C4-2B (cell line): ENCODE measurements at regions not wholly inside any gene's neighbourhood (a gene's known extent, or its start where the extent isn't known, plus 50 kb on each side); places are given as distances from the start of the nearest gene placed in this dataset.

Experiments used
- CTCF ChIP-seq: fragments of 450-650 bp; conservative IDR thresholded peaks from 2 replicates; pipeline ENCODE4 v1.5.1; 2017; ENCODE audit warnings: mild to moderate bottlenecking
- ZFX ChIP-seq: fragments of 450-650 bp; IDR thresholded peaks from 2 replicates; pipeline ENCODE4 v1.6.1; 2017

- TF ChIP-seq CTCF (no peak), ZFX (no peak)
Measured at GRCh38 chr15:37638116-37638515, 296.3 kb upstream of the TMCO5A start.
